ENCODE measurements at regions not wholly inside any gene's neighbourhood (a gene's known extent, or its start where the extent isn't known, plus 50 kb on each side); places are given as distances from the start of the nearest gene placed in this dataset.

DNA sequence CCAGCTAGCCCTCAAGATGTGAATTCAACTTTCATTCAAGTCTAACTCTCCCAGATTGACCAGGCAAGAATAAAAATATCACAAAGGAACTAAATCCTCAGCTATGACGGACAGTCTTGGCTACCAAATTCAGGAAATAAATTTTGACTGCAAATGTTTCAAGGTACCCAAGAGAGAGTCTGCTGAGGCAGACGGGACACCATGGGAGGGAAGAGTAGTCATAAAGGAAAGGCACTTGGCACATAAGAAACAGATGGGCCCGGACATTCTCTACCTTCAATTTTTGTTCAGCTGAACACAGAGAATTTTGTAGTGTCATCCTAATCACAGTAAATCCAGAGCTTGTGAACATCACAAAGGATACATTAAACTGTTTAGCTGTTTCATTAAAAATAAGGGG lies 390.0 kb downstream of the DTWD2 start:
- TF ChIP-seq, protein P1, sequence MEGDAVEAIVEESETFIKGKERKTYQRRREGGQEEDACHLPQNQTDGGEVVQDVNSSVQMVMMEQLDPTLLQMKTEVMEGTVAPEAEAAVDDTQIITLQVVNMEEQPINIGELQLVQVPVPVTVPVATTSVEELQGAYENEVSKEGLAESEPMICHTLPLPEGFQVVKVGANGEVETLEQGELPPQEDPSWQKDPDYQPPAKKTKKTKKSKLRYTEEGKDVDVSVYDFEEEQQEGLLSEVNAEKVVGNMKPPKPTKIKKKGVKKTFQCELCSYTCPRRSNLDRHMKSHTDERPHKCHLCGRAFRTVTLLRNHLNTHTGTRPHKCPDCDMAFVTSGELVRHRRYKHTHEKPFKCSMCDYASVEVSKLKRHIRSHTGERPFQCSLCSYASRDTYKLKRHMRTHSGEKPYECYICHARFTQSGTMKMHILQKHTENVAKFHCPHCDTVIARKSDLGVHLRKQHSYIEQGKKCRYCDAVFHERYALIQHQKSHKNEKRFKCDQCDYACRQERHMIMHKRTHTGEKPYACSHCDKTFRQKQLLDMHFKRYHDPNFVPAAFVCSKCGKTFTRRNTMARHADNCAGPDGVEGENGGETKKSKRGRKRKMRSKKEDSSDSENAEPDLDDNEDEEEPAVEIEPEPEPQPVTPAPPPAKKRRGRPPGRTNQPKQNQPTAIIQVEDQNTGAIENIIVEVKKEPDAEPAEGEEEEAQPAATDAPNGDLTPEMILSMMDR (conservative IDR thresholded peaks at IDR 0.05; ENCODE audit: low read length) = no peak
- TF ChIP-seq EZH2phosphoT487 (IDR thresholded peaks at IDR 0.05; ENCODE audit: borderline replicate concordance, low read depth, low read length) = no peak
